ENCODE measurements at regions not wholly inside any gene's neighbourhood (a gene's known extent, or its start where the extent isn't known, plus 50 kb on each side); places are given as distances from the start of the nearest gene placed in this dataset.
"Not testable (repeated sequence)": the region's sequence is repeated elsewhere in the genome, so short reads cannot be mapped to it uniquely, and the experiment has no call there.

DNA sequence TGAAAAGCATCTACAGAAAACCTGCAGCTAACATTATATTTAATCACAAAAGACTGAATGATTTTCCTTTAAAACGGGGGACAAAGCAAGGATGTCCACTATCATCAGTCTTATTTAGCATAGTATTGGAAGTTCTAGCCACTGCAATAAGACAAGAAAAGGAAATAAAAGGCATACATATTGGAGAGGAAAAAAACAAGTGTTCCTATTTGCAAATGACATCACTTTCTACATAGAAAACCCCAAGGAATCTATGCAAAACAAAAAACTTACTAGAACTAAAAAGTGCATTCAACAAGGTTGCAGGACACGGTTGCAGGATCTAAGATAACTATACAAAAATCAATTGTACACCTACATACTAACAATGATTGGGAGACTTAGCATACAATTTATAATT is 101.6 kb upstream of the MEF2A start:
- DNase-seq: no peak

DNA sequence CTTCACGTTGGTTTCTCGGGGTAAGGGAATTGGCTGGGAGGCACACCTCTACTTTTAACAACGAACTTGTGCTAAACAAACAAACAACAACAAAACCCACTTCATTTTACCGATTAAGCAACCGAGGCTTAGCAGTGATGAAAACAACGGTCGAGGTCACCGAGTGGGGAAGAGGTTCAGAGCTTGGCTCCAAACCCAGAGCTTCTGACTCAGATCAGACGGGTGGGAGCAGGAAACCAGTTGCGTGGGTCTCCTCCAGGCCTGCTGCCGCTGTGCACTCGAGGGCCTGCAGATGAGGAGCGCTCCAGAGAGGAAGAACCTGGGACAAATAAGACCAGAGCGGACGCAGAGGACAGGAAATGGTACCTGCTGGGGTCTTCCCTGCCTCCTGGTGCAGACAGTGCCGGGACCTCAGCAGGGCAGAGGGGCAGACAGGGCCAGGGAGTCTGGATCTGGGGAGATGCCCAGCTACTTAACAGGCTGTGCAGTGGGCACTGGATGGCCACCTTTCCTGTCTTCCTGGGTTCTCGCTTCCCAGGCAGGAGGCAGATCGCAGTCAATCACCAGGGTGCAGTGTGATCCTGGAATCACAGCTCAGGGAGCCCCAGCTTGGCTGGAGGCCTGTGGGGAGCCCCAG is 99.0 kb upstream of the MEF2A start:
- DNase-seq: no peak

GRCh38 chr15:99467338-99467720 is 98.5 kb upstream of the MEF2A start:
- DNase-seq: no peak

DNA sequence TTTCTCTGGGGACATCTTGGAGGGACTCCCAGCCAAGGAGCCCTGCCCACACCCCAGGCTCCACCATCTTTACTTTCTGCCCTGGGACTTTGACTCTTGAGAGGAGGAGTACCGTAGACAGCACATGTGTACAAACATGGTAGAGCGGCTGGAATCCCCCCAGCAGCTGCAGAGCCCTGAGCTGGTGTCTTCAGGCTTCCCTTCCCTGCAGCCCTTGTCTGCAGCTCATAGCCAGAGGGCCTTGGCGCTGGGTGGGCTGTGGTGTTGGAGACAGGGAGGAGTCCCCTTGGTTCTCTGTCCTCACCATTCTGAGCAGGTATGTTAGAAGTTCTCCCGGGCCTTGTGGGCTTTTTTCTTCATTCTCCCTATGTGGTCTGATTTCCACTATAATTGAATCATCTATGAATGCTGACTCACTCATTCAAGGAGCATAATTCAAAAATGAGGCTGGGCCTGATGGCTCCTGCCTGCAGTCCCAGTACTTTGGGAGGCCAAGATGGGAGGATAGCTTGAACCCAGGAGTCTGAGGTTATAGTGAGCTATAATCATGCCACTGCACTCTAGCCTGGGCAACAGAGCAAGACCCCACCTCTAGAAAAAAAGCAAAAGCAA is 97.8 kb upstream of the MEF2A start:
- DNase-seq: no peak

DNA sequence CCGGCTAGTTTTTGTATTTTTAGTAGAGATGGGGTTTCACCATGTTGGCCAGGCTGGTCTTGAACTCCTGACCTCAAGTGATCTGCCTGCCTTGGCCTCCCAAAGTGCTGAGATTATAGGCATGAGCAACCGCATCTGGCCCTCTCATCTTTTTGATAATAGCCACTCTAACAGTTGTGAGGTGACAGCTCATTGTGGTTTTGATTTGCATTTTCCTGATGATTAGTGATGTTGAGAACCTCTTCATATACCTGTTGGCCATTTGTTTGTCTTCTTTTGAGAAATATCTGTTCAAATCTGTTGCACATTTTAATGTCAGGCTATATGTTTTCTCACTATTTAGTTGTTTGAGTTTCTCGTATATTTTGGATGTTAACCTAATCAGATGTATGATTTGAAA is 95.6 kb upstream of the MEF2A start:
- not testable (repeated sequence) for DNase-seq

- DNase-seq: no peak
Observed at GRCh38 chr15:99472416-99473145, 93.2 kb upstream of the MEF2A start.

- peak in 1 of 2 donors; percentile 19 for DNase-seq
Observed at GRCh38 chr15:99473981-99474906, 91.5 kb upstream of the MEF2A start.

GRCh38 chr15:99474909-99475753 is 90.7 kb upstream of the MEF2A start:
- DNase-seq: no peak

GRCh38 chr15:99475754-99476412 is 89.9 kb upstream of the MEF2A start:
- no peak for DNase-seq

DNA sequence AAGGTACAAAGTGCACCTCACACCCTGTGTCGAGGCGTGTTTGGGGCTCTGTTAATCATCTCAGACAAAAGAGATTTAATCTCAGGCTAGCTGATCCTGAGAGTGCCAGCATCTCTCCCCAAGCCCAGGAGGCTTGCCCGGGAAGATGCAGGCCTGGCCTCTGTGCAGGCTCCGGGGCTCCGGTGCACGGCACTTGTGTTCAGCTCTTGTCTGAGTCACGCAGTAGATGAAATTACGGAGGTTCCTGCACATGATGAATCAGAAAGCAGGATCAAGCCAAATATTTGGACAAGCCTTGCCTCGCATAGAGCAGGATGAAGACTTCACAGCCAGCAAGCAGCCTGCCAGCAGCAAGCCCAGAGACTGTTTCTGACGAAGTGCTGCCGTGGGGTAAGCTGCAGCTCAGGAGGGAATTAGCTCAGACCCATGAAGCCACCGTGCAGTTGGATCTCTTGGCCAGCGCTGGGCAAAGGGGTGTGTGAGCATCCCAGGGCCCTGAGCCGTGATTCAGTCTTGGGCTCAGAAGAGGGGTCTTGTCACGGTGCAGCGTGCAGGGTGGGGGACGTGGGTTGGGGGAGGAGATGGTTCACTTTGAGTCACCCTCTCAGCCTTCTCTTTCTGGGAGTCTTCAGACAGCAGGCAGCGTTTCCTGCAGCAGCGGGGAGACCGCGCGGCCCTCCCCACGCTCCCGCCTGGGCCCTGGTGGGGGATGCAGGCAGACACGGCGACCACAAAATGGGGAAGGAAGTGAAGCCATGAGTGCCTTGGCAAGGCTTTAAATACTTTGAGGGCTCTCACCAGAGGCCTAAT is 89.2 kb upstream of the MEF2A start:
- peak in 1 of 2 donors; percentile 57 for DNase-seq

- DNase-seq: peak in 1 of 2 donors; percentile 24
Observed at GRCh38 chr15:99477791-99478471, 87.9 kb upstream of the MEF2A start.

DNA sequence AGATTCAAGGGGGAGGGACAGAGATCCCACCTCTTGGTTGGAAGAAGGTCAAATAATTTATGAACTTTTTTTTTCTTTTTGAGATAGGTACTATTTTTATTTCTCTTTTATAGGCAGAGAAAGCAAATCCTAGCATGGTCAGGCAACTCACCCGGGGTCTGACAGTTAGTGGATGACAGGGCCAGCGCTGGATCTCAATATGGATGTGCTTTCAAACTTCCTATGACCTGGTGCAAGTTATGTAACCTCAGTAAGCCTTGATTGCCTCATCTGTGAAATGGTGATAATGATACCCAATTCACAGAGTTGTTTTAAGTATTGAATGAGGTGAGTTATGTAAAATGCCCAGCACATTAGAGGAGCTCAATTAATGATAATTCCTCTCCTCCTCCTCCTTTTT is 86.8 kb upstream of the MEF2A start:
- DNase-seq: no peak

- DNase-seq: no peak
Observed at GRCh38 chr15:99480016-99480810, 85.6 kb upstream of the MEF2A start.

GRCh38 chr15:99481113-99481950 is 84.5 kb upstream of the MEF2A start:
- DNase-seq: no peak

DNA sequence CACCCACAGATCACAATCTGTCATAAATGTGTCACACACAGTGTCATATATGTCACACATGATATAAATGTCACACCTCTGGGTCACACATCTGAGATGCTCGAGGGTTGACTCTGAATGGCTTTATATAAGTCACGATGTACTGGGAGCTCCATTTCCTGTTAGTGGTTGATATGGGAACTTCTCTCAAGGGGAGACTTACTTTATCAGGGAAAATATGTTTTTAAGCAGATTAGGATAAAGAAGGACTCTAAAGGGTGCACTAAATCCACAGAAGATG is 83.9 kb upstream of the MEF2A start:
- no peak for DNase-seq

GRCh38 chr15:99482993-99483392 is 82.8 kb upstream of the MEF2A start:
- no peak for DNase-seq

GRCh38 chr15:99485153-99485961 is 80.4 kb upstream of the MEF2A start:
- DNase-seq: no peak

DNA sequence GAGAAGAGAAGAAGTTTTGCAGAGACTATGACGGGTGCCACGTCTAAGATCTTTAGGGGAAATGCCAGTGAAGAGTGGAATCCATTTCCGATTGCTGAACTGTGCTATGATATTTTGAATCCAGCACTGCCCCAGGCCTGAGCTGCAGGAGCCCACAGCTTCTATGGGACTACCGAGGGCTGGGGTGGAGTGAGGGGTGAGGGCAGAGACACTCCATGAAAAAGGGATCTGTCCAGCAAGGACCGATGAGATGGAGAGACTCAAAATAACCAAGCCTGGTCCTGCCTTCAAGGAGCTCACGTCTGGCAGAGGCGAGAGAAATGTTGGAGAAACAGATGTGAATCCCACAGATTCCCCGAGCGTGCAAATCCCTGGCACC is 79.8 kb upstream of the MEF2A start:
- no peak for DNase-seq

All from CD4-positive, alpha-beta T cell treated with Interleukin-1 beta for 1 hour (primary cell).